ENCODE measurements at regions not wholly inside any gene's neighbourhood (a gene's known extent, or its start where the extent isn't known, plus 50 kb on each side); places are given as distances from the start of the nearest gene placed in this dataset.
A peak's percentile ranks its signal among the peaks of the same experiment; 100 is the strongest.

DNA sequence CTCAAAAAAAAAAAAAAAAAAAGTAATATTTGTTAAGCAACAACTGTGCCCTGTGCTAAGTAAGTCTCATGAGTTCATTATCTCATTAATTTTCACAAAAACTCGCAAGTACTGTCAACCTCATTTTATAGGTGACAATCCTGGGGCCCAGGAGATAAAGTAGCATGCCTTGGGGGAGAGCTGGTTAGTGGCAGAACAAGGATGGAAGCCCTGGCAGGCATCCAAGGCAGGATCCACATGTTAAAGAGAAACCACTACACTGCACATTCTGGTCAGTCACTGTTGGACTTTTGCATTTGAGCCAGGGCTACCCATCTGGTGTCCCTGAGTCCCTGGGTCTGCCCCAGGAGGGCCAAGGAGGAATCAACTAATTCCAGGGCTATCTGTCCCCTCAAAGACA, 54.6 kb downstream of the ZFP36L2 start:
- Histone ChIP-seq H3K4me1 (ENCODE audit: low read depth) (peaks cover 28% of the 10 kb centered on the region), H3K36me3 (ENCODE audit: low read depth) (no peaks in the 10 kb centered on the region), H3K9me3 (peaks cover 11% of the 10 kb centered on the region), H3K4me3 (no peak overlapping the region)
- peak in 2 of 3 donors; percentile 53 to 72 for DNase-seq
- ATAC-seq: no peak
- TF ChIP-seq, protein P1, sequence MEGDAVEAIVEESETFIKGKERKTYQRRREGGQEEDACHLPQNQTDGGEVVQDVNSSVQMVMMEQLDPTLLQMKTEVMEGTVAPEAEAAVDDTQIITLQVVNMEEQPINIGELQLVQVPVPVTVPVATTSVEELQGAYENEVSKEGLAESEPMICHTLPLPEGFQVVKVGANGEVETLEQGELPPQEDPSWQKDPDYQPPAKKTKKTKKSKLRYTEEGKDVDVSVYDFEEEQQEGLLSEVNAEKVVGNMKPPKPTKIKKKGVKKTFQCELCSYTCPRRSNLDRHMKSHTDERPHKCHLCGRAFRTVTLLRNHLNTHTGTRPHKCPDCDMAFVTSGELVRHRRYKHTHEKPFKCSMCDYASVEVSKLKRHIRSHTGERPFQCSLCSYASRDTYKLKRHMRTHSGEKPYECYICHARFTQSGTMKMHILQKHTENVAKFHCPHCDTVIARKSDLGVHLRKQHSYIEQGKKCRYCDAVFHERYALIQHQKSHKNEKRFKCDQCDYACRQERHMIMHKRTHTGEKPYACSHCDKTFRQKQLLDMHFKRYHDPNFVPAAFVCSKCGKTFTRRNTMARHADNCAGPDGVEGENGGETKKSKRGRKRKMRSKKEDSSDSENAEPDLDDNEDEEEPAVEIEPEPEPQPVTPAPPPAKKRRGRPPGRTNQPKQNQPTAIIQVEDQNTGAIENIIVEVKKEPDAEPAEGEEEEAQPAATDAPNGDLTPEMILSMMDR (IDR thresholded peaks at IDR 0.05): no peak
- intact Hi-C loops (cut with DNase I, micrococcal nuclease): loop anchor here in 1 of 2 donors (5.0 kb wide), 1 partner anchor 46 kb away; no protein-coding TSS in a partner anchor

DNA sequence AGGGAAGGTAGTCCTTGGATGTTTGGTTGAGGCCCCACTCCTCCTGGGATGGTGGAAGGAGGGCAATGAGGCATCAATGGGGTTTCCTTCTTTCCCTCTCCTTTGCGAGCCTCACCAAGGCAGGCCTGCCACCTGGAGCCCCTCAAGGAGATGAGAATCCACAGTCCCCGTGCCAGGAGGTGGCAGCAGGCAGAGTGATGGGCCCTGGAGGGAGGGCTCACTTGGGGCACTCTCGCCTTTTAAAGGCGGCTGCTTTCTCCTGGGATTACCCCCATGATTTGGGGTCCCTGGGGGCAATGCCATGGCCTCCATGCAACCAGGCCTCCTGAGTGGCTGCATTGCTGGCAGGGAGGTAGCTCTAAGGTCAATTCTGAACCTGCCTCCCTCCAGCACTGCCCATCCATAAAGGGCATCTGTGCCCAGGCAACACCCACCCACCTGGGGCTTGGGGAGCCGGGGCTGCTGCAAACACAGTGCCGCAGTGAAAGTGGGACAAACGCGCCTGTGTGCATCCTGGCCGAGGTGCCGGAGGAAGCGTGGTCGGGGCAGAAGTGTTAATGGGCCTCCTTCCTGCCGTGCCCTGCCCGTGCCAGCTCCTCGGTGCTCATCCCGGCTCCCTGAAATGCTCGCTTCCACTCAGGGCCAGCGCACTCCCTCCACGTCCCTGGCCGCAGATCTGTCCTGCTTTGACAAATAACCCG, 55.9 kb downstream of the ZFP36L2 start:
- peaks cover 6% of the 10 kb centered on the region for H3K9me3 ChIP-seq
- no peak overlapping the region for H3K4me3 ChIP-seq
- ATAC-seq: no peak
- intact Hi-C loops (cut with DNase I, micrococcal nuclease): loop anchor here in 1 of 2 donors (5.0 kb wide), 1 partner anchor 47 kb away; no protein-coding TSS in a partner anchor
- DNase-seq: peak in 2 of 3 donors; percentile 60 to 79
- no peaks in the 10 kb centered on the region for H3K36me3 ChIP-seq (ENCODE audit: low read depth)
- H3K4me1 ChIP-seq (ENCODE audit: low read depth): peaks cover 28% of the 10 kb centered on the region
- TF ChIP-seq, protein P1 (IDR thresholded peaks at IDR 0.05): no peak

DNA sequence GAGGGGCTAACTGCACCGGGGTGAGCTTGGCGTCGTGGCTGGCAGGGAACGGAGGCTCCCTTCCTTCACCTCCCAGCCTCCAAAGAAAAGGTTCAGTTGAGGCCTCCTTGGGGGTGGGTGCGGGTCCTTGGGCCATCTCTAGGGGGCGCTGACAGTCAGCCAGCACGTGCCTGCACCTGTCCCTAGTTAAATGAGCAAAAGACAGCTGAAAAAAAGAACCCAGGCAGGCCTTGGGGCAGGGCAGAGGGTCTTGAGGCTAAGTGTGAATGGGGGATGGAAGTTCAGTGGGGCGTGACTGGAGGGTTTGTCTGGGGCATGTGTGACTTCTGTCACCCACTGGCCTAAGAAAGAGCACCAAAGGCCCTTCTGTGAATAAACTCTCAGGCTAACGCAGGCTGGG, 56.4 kb downstream of the ZFP36L2 start:
- H3K9me3 ChIP-seq: peaks cover 2% of the 10 kb centered on the region
- peak; percentile 63 for ATAC-seq
- H3K4me1 ChIP-seq (ENCODE audit: low read depth): peaks cover 28% of the 10 kb centered on the region
- peak; percentile 85 to 89 (median 85) for DNase-seq
- intact Hi-C loops (cut with DNase I, micrococcal nuclease): loop anchor here (2.0 to 5.0 kb wide), 2 partner anchors 47 to 51 kb away; no protein-coding TSS in a partner anchor
- TF ChIP-seq, protein P1 (IDR thresholded peaks at IDR 0.05): peak; percentile 81
- H3K4me3 ChIP-seq: no peak overlapping the region
- no peaks in the 10 kb centered on the region for H3K36me3 ChIP-seq (ENCODE audit: low read depth)

DNA sequence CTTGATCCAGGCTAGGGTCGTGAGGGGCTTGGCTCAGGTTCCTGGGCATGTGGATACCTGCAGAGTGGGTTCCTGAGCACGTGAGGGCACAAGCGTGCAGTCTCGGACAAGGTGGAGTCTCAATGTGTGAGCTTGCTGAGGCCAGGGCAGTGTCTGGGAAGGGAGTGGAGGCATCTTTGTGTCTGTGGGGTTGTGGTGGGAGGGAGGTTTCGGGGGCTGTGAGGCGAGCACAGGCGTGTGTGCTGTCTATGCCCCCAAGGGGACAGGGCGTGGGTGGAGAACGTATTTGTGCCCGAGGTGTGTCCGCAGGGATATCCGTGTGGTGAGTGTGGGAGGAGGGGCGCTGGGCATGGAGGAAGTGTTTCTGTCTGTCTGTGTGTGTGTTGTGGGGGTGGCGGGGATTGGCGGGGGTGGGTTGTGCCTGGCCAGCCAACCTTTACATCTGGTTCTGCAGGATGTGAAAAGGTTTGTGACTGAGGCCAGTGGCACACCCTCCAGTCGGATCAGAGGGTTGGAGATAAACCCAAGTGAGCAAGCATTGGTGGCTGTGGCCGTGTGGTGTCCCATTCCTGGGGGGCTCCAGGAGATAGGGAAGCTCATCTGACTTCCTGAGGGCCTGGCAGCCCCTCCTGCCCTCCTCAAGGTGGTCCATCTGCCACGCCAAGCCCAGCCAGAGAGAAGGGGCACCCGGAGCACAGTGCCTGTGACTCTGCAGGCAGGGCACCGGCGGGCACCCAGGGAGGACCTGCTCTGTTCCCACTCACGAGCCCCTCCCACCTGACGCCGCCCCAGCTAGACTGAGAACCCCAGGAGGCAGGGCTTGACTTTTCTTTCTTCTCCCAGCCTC, 57.1 kb downstream of the ZFP36L2 start:
- intact Hi-C loops (cut with DNase I, micrococcal nuclease): loop anchor here in 1 of 2 donors (2.0 kb wide), 1 partner anchor 51 kb away; no protein-coding TSS in a partner anchor
- peak; percentile 85 for ATAC-seq
- no peaks in the 10 kb centered on the region for H3K36me3 ChIP-seq (ENCODE audit: low read depth)
- no peaks in the 10 kb centered on the region for H3K9me3 ChIP-seq
- peaks cover 31% of the 10 kb centered on the region for H3K4me1 ChIP-seq (ENCODE audit: low read depth)
- TF ChIP-seq, protein P1 (IDR thresholded peaks at IDR 0.05): no peak
- H3K4me3 ChIP-seq: no peak overlapping the region
- peak; percentile 90 to 95 (median 91) for DNase-seq

DNA sequence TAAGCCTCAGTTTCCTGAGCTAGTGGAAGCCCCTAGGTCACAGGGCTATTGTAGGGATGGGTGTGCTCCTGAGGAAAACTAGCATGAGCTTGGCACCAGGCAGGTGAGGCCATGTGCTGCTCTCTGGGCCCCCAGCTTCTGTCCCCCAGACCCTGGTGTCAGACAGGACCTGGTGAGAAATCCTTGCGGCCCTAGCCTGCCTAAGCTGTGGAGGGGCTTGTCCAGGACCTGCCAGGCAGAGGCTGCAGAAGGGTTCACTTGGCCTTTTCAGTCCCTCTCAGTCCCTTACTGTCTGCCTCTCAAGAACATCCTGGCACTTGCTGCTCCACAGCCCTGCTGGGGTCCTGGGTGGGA, 58.4 kb downstream of the ZFP36L2 start:
- no peaks in the 10 kb centered on the region for H3K36me3 ChIP-seq (ENCODE audit: low read depth)
- intact Hi-C loops (cut with DNase I, micrococcal nuclease): loop anchor here in 1 of 2 donors (2.0 kb wide), 1 partner anchor 53 kb away; no protein-coding TSS in a partner anchor
- H3K4me3 ChIP-seq: no peak overlapping the region
- ATAC-seq: no peak
- H3K4me1 ChIP-seq (ENCODE audit: low read depth): peaks cover 39% of the 10 kb centered on the region
- no peaks in the 10 kb centered on the region for H3K9me3 ChIP-seq
- TF ChIP-seq, protein P1 (IDR thresholded peaks at IDR 0.05): no peak
- DNase-seq: peak in 1 of 3 donors; percentile 46
